Spleen (tissue), 7 donors: ENCODE measurements at regions not wholly inside any gene's neighbourhood (a gene's known extent, or its start where the extent isn't known, plus 50 kb on each side); places are given as distances from the start of the nearest gene placed in this dataset.

ENCODE experiments used
- CTCF ChIP-seq, 11 experiments: fragments of 200-600 bp in 7 of 11; fragments of 450-650 bp in 4 of 11; sonication (generic) in 4 of 11; IDR thresholded peaks in 8 of 11; conservative IDR thresholded peaks in 3 of 11; 1 replicate in 7 of 11; 2 replicates in 4 of 11; pipeline versions ENCODE4 v1.4.0 to v1.8.0; 2016 to 2021; ENCODE audit warnings: antibody characterized with exemption in 11 of 11, inconsistent platforms in 4 of 11, mild to moderate bottlenecking in 1 of 11
- POLR2AphosphoS5 ChIP-seq, 3 donors: sonication (generic); formaldehyde crosslinking; IDR thresholded peaks; one replicate each; pipeline ENCODE4 v1.5.1; 2017; ENCODE audit warnings: antibody characterized with exemption in 3 of 3
- donor health status: DM: no; HTN: no; CAD: no; lungs with moderate emphysema.
- donor health status: DM: no; HTN: no; CAD: no.
- donor health status: DM: no; HTN: no; CAD: no.

DNA sequence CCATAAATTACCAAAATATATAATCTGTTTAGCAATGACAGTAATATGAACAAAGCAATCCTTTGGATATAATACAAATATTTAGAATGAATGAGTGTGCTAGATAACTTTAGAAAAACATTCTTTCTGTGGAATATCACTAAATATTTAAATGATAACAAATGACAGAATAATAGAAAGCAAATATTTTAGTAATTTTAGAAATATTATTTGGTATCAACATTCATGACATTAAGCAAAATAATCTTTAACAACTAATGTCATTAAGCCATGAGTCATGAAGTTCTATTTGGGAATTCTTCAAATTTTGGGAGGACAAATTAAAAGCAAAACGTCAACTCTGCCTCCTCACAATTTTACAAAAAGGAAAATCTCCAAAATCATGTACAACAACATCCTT, 844.8 kb upstream of the LRRN3 start:
- TF ChIP-seq CTCF (IDR thresholded peaks at IDR 0.05 in 8 of 11, conservative IDR thresholded peaks at IDR 0.05 in 3 of 11) (no peak), POLR2AphosphoS5 (IDR thresholded peaks at IDR 0.05) (no peak)
